Esophagus squamous epithelium (tissue), 5 donors: ENCODE measurements at regions not wholly inside any gene's neighbourhood (a gene's known extent, or its start where the extent isn't known, plus 50 kb on each side); places are given as distances from the start of the nearest gene placed in this dataset.

Experiments used
- DNase-seq: peaks from one replicate; lab custom pipeline; 2025; lab: John Stamatoyannopoulos, UW
- H3K27ac ChIP-seq, 4 donors: fragments of 200-600 bp; sonication (generic); one replicate each; pipeline ENCODE4 v1.5.1; 2016 to 2019; ENCODE audit warnings: mild to moderate bottlenecking in 1 of 4
- H3K27me3 ChIP-seq, 4 donors: fragments of 200-600 bp; sonication (generic); 1 replicate in 3 of 4; 2 replicates in 1 of 4; pipeline versions ENCODE4 v1.5.1 to v1.6.0; 2017 to 2021; ENCODE audit warnings: antibody characterized with exemption in 1 of 4
- H3K36me3 ChIP-seq, 3 donors: fragments of 200-600 bp; sonication (generic); one replicate each; pipeline ENCODE4 v1.5.1; 2016 to 2019
- H3K4me1 ChIP-seq, 3 donors: fragments of 200-600 bp; sonication (generic); one replicate each; pipeline ENCODE4 v1.5.1; 2017 to 2019
- H3K4me3 ChIP-seq, 4 donors: fragments of 200-600 bp; sonication (generic); 1 replicate in 3 of 4; 2 replicates in 1 of 4; pipeline ENCODE4 v1.5.1; 2016 to 2019; ENCODE audit warnings: mild to moderate bottlenecking in 2 of 4, moderate library complexity in 1 of 4
- H3K9me3 ChIP-seq, 3 donors: fragments of 200-600 bp; sonication (generic); one replicate each; pipeline ENCODE4 v1.5.1; 2016 to 2019
- POLR2A ChIP-seq, 4 donors: fragments of 450-650 bp; IDR thresholded peaks; one replicate each; pipeline ENCODE4 v1.6.1; 2017; ENCODE audit warnings: antibody characterized with exemption in 4 of 4, mild to moderate bottlenecking in 4 of 4, moderate library complexity in 3 of 4
- WGBS, 2 donors: methylation state at CpG; one replicate each; pipeline ENCODE4 v1.1.5; 2018; 5-methylcytosine and 5-hydroxymethylcytosine counted together
- intact Hi-C: fragments of 100-400 bp; cut with DNase I; formaldehyde crosslinking; loops from one replicate; pipeline ENCODE4 v1.15.0; 2022
- TF ChIP-seq, protein P1 (sequence below), 6 experiments: fragments of 450-650 bp in 4 of 6; fragments of 200-600 bp in 2 of 6; sonication (generic) in 2 of 6; IDR thresholded peaks; one replicate each; pipeline ENCODE4 v1.5.1; 2016 to 2019; ENCODE audit warnings: antibody characterized with exemption in 6 of 6, mild to moderate bottlenecking in 4 of 6, moderate library complexity in 4 of 6
- donor health status: DM: yes; HTN: yes; CAD: no.

- H3K27ac ChIP-seq: no peak overlapping the region
- DNase-seq: no peak
- no peak overlapping the region for H3K4me3 ChIP-seq
- H3K36me3 ChIP-seq: no peaks in the 10 kb centered on the region
- intact Hi-C loops: no loop called here
- no peaks in the 10 kb centered on the region for H3K9me3 ChIP-seq
- no peak for TF ChIP-seq POLR2A (IDR thresholded peaks at IDR 0.05)
- TF ChIP-seq, protein P1, sequence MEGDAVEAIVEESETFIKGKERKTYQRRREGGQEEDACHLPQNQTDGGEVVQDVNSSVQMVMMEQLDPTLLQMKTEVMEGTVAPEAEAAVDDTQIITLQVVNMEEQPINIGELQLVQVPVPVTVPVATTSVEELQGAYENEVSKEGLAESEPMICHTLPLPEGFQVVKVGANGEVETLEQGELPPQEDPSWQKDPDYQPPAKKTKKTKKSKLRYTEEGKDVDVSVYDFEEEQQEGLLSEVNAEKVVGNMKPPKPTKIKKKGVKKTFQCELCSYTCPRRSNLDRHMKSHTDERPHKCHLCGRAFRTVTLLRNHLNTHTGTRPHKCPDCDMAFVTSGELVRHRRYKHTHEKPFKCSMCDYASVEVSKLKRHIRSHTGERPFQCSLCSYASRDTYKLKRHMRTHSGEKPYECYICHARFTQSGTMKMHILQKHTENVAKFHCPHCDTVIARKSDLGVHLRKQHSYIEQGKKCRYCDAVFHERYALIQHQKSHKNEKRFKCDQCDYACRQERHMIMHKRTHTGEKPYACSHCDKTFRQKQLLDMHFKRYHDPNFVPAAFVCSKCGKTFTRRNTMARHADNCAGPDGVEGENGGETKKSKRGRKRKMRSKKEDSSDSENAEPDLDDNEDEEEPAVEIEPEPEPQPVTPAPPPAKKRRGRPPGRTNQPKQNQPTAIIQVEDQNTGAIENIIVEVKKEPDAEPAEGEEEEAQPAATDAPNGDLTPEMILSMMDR (IDR thresholded peaks at IDR 0.05): no peak
- H3K27me3 ChIP-seq: no peaks in the 10 kb centered on the region
- no peaks in the 10 kb centered on the region for H3K4me1 ChIP-seq
- 59 to 74% methylated on average over 7 of the region's 7 CpGs for WGBS, 2 donors
These were observed 521.9 kb upstream of the ARX start for GRCh38 chrX:25537699-25538098.

DNA sequence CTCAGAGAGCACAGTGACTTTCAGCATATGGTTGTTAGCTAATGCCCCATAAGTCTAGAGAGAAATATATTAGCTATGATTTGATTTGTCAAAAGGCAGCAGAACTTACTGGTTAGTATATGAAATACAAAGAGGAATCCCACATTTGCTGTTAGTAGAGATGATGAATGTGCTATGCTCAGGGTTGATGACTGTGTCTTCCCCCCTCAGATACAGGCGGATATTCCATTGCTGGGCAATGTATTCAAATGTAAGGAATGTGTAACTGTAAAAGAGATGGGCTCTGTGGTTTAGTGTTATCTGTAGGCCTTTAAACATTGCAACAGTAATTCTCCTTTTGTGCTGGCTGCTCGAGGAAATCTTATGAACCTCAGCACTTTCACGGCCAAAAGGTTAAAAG is 528.9 kb upstream of the ARX start:
- Histone ChIP-seq H3K4me3 (no peak overlapping the region), H3K4me1 (no peaks in the 10 kb centered on the region), H3K27me3 (no peaks in the 10 kb centered on the region), H3K36me3 (no peaks in the 10 kb centered on the region), H3K27ac (no peak overlapping the region), H3K9me3 (no peaks in the 10 kb centered on the region)
- 46% methylated on average over 3 of the region's 3 CpGs; no CpG with 5 or more reads in 1 of the 2 donors for WGBS, 2 donors
- TF ChIP-seq, protein P1 (IDR thresholded peaks at IDR 0.05): no peak
- no peak for TF ChIP-seq POLR2A (IDR thresholded peaks at IDR 0.05)
- no peak for DNase-seq
- intact Hi-C loops: no loop called here

GRCh38 chrX:25548811-25549210 is 533.0 kb upstream of the ARX start:
- H3K27me3 ChIP-seq: no peaks in the 10 kb centered on the region
- no peak for DNase-seq
- intact Hi-C loops: no loop called here
- no peaks in the 10 kb centered on the region for H3K36me3 ChIP-seq
- no peak overlapping the region for H3K27ac ChIP-seq
- no peak overlapping the region for H3K4me3 ChIP-seq
- no peak for TF ChIP-seq POLR2A (IDR thresholded peaks at IDR 0.05)
- TF ChIP-seq, protein P1 (IDR thresholded peaks at IDR 0.05): no peak
- H3K9me3 ChIP-seq: no peaks in the 10 kb centered on the region
- WGBS, 2 donors: 60 to 78% methylated on average over 7 of the region's 7 CpGs
- no peaks in the 10 kb centered on the region for H3K4me1 ChIP-seq

DNA sequence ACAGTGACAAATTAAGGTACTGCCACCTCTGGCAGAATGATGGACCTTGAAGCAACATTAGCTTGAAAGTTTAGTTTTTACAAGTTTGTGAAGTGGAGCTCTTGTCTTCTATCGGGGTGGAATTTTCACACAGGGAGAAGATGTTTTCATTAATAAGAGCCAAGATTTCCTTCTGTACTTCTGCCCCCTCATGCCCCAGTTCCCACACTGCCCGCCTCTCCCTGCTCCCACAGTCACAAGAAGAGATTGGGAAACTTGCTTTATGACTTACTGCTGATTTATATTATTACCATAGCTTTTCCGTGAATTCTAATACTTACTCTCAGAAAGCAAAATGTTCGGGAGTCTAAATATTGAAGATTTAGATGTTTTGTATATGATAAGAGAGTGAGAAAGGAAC is 539.8 kb upstream of the ARX start:
- Histone ChIP-seq H3K9me3 (no peaks in the 10 kb centered on the region), H3K27me3 (no peaks in the 10 kb centered on the region), H3K4me1 (no peaks in the 10 kb centered on the region), H3K4me3 (no peak overlapping the region), H3K27ac (no peak overlapping the region), H3K36me3 (no peaks in the 10 kb centered on the region)
- 73 to 90% methylated on average over 4 of the region's 4 CpGs for WGBS, 2 donors
- intact Hi-C loops: no loop called here
- no peak for TF ChIP-seq POLR2A (IDR thresholded peaks at IDR 0.05)
- TF ChIP-seq, protein P1 (IDR thresholded peaks at IDR 0.05): no peak
- no peak for DNase-seq

- DNase-seq: no peak
- H3K4me1 ChIP-seq: no peaks in the 10 kb centered on the region
- intact Hi-C loops: no loop called here
- no peaks in the 10 kb centered on the region for H3K9me3 ChIP-seq
- no peak overlapping the region for H3K4me3 ChIP-seq
- H3K27ac ChIP-seq: no peak overlapping the region
- no peaks in the 10 kb centered on the region for H3K36me3 ChIP-seq
- no peaks in the 10 kb centered on the region for H3K27me3 ChIP-seq
- TF ChIP-seq, protein P1 (IDR thresholded peaks at IDR 0.05): no peak
- no peak for TF ChIP-seq POLR2A (IDR thresholded peaks at IDR 0.05)
- 56 to 67% methylated on average over 2 of the region's 2 CpGs for WGBS, 2 donors
These were observed 542.4 kb upstream of the ARX start for GRCh38 chrX:25558137-25558536.
